ENCODE measurements at regions not wholly inside any gene's neighbourhood (a gene's known extent, or its start where the extent isn't known, plus 50 kb on each side); places are given as distances from the start of the nearest gene placed in this dataset.

GRCh38 chr2:221637851-221638250 lies 65.7 kb upstream of the EPHA4 start:
- Mint-ChIP-seq H3K27ac (no peak overlapping the region), H3K27me3 (ENCODE audit: insufficient read depth, low read depth, poor library complexity) (peaks cover 2% of the 10 kb centered on the region), H3K4me3 (no peak overlapping the region), H3K36me3 (ENCODE audit: low read depth) (no peaks in the 10 kb centered on the region), H3K4me1 (no peaks in the 10 kb centered on the region), H3K9me3 (no peaks in the 10 kb centered on the region)
- Histone ChIP-seq H3K27me3 (ENCODE audit: insufficient read depth) (no peaks in the 10 kb centered on the region), H3K27ac (ENCODE audit: low read depth) (no peak overlapping the region), H2AFZ (no peak overlapping the region), H3K79me2 (replicated peaks; ENCODE audit: insufficient read depth) (no peaks in the 10 kb centered on the region), H3K4me3 (no peak overlapping the region), H3K4me1 (ENCODE audit: insufficient read depth) (no peaks in the 10 kb centered on the region), H3K4me2 (no peak overlapping the region), H3K36me3 (ENCODE audit: insufficient read depth) (no peaks in the 10 kb centered on the region), H3K9me2 (ENCODE audit: insufficient read depth) (peaks cover 14% of the 10 kb centered on the region), H4K20me1 (replicated peaks; ENCODE audit: insufficient read depth) (no peaks in the 10 kb centered on the region), H3F3A (replicated peaks; ENCODE audit: low read depth) (no peaks in the 10 kb centered on the region)
- TF ChIP-seq POLR2AphosphoS5 (IDR thresholded peaks at IDR 0.05; ENCODE audit: low read depth) (no peak), STAT1 (IDR thresholded peaks at IDR 0.05; ENCODE audit: unreplicated experiment) (no peak), EZH2 (IDR thresholded peaks at IDR 0.05; ENCODE audit: low read depth, unreplicated experiment) (no peak), CTCF (conservative IDR thresholded peaks at IDR 0.05; ENCODE audit: low read depth in 2 of 2) (no peak), ZNF331 (CRISPR knock-in tag; IDR thresholded peaks at IDR 0.05; ENCODE audit: low read depth) (no peak), CREB1 (CRISPR knock-in tag; IDR thresholded peaks at IDR 0.05; ENCODE audit: low read depth) (no peak), EZH2phosphoT487 (IDR thresholded peaks at IDR 0.05; ENCODE audit: unreplicated experiment) (no peak), JUNB (IDR thresholded peaks at IDR 0.05; ENCODE audit: unreplicated experiment) (no peak), ZNF114 (CRISPR knock-in tag; IDR thresholded peaks at IDR 0.05) (no peak), NANOG (IDR thresholded peaks at IDR 0.05; ENCODE audit: borderline replicate concordance) (no peak)
- TF ChIP-seq, protein P1, sequence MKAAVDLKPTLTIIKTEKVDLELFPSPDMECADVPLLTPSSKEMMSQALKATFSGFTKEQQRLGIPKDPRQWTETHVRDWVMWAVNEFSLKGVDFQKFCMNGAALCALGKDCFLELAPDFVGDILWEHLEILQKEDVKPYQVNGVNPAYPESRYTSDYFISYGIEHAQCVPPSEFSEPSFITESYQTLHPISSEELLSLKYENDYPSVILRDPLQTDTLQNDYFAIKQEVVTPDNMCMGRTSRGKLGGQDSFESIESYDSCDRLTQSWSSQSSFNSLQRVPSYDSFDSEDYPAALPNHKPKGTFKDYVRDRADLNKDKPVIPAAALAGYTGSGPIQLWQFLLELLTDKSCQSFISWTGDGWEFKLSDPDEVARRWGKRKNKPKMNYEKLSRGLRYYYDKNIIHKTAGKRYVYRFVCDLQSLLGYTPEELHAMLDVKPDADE (IDR thresholded peaks at IDR 0.05), result no peak
- TF ChIP-seq, protein P2, sequence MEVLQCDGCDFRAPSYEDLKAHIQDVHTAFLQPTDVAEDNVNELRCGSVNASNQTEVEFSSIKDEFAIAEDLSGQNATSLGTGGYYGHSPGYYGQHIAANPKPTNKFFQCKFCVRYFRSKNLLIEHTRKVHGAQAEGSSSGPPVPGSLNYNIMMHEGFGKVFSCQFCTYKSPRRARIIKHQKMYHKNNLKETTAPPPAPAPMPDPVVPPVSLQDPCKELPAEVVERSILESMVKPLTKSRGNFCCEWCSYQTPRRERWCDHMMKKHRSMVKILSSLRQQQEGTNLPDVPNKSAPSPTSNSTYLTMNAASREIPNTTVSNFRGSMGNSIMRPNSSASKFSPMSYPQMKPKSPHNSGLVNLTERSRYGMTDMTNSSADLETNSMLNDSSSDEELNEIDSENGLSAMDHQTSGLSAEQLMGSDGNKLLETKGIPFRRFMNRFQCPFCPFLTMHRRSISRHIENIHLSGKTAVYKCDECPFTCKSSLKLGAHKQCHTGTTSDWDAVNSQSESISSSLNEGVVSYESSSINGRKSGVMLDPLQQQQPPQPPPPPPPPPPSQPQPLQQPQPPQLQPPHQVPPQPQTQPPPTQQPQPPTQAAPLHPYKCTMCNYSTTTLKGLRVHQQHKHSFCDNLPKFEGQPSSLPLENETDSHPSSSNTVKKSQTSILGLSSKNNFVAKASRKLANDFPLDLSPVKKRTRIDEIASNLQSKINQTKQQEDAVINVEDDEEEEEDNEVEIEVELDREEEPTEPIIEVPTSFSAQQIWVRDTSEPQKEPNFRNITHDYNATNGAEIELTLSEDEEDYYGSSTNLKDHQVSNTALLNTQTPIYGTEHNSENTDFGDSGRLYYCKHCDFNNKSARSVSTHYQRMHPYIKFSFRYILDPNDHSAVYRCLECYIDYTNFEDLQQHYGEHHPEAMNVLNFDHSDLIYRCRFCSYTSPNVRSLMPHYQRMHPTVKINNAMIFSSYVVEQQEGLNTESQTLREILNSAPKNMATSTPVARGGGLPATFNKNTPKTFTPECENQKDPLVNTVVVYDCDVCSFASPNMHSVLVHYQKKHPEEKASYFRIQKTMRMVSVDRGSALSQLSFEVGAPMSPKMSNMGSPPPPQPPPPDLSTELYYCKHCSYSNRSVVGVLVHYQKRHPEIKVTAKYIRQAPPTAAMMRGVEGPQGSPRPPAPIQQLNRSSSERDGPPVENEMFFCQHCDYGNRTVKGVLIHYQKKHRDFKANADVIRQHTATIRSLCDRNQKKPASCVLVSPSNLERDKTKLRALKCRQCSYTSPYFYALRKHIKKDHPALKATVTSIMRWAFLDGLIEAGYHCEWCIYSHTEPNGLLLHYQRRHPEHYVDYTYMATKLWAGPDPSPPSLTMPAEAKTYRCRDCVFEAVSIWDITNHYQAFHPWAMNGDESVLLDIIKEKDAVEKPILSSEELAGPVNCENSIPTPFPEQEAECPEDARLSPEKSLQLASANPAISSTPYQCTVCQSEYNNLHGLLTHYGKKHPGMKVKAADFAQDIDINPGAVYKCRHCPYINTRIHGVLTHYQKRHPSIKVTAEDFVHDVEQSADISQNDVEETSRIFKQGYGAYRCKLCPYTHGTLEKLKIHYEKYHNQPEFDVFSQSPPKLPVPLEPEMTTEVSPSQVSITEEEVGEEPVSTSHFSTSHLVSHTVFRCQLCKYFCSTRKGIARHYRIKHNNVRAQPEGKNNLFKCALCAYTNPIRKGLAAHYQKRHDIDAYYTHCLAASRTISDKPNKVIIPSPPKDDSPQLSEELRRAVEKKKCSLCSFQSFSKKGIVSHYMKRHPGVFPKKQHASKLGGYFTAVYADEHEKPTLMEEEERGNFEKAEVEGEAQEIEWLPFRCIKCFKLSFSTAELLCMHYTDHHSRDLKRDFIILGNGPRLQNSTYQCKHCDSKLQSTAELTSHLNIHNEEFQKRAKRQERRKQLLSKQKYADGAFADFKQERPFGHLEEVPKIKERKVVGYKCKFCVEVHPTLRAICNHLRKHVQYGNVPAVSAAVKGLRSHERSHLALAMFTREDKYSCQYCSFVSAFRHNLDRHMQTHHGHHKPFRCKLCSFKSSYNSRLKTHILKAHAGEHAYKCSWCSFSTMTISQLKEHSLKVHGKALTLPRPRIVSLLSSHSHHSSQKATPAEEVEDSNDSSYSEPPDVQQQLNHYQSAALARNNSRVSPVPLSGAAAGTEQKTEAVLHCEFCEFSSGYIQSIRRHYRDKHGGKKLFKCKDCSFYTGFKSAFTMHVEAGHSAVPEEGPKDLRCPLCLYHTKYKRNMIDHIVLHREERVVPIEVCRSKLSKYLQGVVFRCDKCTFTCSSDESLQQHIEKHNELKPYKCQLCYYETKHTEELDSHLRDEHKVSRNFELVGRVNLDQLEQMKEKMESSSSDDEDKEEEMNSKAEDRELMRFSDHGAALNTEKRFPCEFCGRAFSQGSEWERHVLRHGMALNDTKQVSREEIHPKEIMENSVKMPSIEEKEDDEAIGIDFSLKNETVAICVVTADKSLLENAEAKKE (CRISPR knock-in tag; IDR thresholded peaks at IDR 0.05), result no peak
- TF ChIP-seq, protein P3, sequence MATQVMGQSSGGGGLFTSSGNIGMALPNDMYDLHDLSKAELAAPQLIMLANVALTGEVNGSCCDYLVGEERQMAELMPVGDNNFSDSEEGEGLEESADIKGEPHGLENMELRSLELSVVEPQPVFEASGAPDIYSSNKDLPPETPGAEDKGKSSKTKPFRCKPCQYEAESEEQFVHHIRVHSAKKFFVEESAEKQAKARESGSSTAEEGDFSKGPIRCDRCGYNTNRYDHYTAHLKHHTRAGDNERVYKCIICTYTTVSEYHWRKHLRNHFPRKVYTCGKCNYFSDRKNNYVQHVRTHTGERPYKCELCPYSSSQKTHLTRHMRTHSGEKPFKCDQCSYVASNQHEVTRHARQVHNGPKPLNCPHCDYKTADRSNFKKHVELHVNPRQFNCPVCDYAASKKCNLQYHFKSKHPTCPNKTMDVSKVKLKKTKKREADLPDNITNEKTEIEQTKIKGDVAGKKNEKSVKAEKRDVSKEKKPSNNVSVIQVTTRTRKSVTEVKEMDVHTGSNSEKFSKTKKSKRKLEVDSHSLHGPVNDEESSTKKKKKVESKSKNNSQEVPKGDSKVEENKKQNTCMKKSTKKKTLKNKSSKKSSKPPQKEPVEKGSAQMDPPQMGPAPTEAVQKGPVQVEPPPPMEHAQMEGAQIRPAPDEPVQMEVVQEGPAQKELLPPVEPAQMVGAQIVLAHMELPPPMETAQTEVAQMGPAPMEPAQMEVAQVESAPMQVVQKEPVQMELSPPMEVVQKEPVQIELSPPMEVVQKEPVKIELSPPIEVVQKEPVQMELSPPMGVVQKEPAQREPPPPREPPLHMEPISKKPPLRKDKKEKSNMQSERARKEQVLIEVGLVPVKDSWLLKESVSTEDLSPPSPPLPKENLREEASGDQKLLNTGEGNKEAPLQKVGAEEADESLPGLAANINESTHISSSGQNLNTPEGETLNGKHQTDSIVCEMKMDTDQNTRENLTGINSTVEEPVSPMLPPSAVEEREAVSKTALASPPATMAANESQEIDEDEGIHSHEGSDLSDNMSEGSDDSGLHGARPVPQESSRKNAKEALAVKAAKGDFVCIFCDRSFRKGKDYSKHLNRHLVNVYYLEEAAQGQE (IDR thresholded peaks at IDR 0.05; ENCODE audit: unreplicated experiment), result no peak
- DNase-seq (ENCODE audit: low spot score), result no peak
- no peak for ATAC-seq
